Stimulated activated CD4-positive, alpha-beta T cell treated with anti-CD3 and anti-CD28 coated beads, Interleukin-4, amount 100 ng/mL, for 1 hour (primary cell): ENCODE measurements at regions not wholly inside any gene's neighbourhood (a gene's known extent, or its start where the extent isn't known, plus 50 kb on each side); places are given as distances from the start of the nearest gene placed in this dataset.
"Not testable (repeated sequence)": the region's sequence is repeated elsewhere in the genome, so short reads cannot be mapped to it uniquely, and the experiment has no call there.

ENCODE experiments used
- DNase-seq: peaks from one replicate; pipeline ENCODE4 v3.0.0-alpha.2; 2020

DNA sequence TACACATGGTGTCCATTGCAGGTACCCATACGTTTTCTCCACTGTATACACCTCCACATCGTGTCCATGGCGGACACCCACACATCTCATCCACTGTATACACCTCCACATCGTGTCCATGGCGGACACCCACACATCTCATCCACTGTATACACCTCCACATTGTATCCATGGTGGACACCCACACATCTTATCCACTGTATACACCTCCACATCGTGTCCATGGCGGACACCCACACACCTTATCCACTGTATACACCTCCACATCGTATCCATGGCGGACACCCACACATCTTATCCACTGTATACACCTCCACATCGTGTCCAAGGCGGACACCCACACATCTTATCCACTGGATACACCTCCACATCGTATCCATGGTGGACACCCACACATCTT is 50.4 kb upstream of the TTC34 start:
- not testable (repeated sequence) for DNase-seq

DNA sequence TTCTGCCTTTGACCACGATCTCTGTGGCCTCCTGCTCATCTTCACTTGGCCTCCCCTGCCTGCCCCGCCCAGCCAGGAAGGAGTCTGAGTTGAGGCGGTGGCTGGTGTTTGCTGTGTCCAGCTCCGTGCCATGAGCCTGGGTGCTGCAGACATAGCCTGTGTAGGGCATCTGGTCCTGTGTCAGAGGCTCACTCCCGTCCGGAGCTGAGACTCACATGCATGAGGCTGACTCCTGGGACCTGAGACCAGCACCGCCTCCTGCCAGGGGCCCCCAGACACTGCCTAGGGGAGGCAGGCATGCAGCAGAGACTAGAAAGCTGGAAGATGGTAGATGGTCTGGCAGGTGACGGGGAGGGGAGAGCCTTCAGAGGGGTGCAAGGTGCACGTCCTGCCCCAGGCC is 52.2 kb upstream of the TTC34 start:
- no peak for DNase-seq

DNA sequence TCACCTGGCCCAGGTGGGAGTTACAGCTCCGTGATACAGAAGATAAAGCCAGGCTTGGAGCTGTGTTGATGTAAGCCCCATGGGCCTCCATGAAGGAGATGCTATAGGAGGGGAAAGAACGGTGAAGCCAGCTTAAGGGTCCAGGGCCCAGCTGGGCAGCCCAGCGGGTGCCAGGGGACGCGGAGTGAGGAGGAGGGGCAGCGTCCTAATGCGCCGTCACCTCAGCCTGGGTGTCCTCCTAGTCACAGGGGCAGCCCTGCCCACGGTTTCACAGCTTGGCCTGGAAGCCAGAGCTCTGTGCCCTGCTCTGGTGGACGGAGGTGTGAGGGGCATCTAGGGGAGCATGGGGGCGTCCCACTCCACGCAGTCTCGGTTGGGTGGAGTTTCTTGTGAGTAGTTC is 52.7 kb upstream of the TTC34 start:
- no peak for DNase-seq

DNA sequence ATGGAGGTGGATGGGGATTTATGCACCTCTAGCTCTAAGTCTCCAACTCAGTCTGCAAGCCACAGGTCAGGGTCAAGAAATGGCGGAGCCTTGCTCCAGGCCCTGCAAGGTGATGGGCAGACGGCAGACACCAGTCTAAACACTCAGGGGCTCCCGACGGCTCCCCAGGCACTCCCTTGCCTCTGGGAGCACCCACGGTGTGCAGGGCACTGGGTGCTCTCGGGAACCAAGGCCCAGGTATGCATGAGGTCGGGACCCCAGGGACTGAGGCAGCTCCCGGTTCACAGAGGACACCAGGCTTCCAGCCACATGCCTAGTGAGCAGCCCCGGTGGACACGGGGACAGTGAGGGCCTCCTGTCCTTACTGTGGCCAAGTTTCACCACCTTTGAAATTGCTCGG is 53.1 kb upstream of the TTC34 start:
- DNase-seq = no peak

DNA sequence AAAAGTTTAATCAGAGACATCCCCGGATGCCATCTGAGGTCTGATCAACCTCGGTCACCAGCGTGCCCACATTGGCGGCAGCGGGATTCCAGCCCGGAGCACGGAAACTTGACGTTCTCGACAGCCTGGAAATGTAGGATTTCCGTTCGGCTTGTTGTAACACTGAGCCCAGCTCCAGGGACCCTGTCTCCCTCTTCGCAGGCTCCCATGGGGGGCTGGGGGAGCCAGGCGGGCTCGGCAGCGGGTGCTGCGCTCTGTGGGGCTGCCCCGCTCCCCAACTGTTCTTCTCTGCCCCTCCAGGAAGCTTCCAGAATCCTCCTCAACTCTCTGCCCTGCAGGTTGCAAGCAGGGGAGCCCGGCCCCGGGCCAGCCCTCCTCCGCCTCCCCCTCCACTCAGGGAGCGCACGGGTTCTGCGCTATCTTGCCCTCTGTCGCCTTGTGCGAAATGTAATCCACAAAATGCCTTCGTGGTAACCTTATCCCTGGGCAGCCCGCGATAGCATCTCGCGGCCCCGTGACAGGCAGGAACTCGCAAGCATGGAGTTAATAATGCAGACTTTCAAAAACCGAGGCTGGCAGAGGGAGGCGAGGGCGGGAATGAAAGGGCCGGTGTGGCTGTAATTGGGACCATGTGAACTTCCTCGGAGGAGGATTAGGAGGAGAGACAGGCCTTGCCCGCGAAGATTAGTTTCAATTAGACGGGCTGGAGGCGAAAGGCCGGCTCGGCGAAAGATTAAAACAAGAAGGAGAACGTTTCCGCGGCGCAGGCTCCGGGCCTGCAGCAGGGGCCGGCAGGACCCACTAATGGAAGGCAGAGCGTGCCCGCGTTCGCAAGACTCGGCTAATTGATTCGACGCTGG is 53.9 kb upstream of the TTC34 start:
- DNase-seq = no peak

DNA sequence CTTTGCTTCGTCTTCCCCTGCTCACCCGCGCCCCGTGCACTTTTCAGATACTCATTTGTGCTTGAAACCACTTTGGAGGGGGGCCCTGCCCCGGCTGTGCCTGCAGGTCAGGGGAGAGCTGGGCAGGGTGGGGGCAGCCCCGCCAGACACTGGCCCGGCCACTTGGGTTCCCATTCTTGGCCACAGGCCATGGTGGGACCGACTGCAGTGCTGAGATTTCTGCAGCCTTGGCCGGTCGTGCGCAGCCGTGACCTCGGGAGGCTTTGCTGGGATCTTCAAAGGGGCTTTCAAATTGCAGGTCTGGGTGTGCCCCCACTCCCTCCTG is 54.5 kb upstream of the TTC34 start:
- DNase-seq = no peak

DNA sequence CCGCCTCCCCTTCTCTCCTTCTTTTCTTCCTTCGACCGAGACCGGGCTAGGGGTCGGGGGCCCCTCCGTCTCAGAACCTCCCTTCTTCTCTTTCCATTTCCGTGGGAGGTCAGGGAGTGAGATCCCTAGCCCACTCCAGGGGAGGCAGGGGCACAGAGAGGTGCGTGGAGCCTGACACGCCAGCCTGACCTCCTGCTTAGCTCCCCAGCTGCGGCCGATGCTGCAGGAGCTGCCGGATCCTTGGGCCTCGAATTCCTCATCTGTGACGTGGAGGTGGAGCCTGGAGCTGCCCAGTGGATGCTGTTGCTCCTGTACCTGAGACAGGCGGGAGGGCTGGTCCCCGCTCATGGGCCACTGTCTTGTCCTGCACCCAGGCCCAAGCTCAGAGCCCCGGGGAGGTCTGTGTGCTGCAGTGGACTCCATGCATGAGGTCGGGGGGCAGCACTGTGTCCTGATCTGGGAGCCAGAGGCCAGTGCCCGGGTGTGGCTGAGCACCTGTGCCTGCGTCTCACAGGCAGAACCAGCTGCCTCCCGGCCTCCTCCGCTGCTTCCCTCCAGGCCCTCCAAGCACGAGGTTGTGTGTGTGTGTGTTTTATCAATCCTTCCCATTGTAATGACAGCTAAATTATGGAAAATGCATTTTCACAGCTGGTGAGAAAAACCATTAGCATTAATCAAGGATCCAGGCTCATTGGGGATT is 55.3 kb upstream of the TTC34 start:
- no peak for DNase-seq

DNA sequence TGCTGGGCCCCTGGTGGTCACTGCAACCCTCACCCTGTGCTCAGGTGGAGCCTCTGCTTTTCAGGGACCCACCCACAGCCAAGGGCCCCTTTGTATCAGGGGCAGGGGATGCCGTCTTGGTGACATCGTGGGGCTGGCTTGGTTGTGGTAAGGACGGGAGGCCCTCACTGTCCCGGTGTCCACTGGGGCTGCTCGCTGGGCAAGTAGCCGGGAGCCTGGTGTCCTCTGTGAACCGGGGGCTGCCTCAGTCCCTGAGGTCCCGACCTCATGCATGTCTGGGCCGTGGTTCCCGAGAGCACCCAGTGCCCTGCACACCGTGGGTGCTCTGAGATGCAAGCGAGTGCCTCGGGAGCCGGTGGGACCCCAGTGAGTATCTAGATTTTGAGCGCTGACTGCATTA is 56.0 kb upstream of the TTC34 start:
- DNase-seq = no peak

DNA sequence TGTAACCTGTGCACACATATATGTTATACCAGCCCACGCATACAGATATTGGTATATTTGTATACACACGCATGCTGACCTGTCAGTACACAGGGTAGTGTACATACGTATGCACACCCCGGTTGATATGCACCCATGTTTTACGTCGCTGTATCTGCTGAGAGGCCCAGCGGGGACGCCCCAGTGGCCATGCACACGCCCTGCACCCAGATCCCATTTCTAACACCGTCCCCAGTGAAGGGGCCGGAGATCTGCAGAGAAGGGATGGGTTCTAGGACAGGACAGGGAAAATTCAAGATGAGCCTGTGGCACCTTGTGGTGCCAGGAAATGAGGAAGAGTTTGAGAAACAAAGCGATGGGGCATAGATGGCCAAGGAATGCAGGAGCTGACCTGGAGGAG is 57.2 kb upstream of the TTC34 start:
- DNase-seq = no peak

DNA sequence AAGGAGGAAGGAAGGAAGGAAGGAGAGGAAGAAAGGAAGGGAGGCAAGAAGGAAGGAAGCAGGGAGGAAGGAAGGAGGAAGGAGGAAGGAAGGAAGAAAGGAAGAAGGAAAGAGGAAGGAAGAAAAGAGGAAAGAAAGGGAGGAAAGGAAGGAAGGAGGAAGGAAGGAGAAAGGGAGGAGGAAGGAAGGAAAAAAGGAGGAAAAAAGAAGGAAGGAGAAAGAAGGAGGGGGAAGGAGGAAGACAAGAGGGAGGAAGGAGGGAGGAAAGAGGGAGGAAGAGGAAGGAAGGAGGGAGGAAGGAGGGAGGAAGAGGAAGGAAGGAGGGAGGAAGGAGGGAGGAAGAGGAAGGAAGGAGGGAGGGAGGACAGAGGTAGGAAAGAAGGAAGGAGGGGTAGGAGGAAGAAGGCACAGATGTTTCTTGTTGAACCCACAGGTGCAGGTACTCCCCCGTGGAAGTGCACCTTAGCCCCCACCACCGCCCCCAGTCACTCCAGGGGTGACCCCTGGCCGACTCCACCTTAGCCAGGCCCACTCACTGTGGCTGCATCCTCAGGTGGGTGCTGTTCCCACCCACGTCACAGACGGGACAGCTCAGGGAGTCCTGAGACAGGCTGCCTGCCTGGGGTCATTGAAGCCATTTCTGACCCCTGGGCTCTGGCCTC is 57.9 kb upstream of the TTC34 start:
- DNase-seq = no peak

DNA sequence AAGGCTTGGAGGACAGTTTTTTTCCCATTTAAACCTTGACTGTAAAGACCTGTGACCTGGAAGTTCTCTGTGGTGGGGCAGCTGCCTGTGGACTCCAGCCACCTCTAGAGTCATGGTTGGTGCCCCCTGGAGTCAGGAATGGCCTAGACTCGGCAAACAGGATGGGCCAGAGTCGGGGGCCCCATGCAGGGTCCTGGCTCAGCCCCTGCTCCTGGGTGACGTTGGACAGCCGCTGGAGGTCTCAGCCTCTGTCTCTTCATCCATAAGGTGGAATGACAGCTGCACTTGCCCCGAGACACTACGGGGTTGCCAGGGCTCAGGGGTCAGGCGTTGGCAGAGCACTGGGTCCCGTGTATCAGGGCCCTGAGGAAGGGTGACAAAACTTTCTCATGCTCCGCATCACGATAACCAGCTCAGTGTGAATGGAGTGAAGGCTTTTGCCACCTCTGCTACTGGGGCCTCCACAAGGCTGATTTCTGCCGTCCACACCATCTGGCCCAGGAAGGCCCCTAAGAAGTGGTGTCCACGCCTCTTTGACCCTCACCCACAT is 58.5 kb upstream of the TTC34 start:
- no peak for DNase-seq

DNA sequence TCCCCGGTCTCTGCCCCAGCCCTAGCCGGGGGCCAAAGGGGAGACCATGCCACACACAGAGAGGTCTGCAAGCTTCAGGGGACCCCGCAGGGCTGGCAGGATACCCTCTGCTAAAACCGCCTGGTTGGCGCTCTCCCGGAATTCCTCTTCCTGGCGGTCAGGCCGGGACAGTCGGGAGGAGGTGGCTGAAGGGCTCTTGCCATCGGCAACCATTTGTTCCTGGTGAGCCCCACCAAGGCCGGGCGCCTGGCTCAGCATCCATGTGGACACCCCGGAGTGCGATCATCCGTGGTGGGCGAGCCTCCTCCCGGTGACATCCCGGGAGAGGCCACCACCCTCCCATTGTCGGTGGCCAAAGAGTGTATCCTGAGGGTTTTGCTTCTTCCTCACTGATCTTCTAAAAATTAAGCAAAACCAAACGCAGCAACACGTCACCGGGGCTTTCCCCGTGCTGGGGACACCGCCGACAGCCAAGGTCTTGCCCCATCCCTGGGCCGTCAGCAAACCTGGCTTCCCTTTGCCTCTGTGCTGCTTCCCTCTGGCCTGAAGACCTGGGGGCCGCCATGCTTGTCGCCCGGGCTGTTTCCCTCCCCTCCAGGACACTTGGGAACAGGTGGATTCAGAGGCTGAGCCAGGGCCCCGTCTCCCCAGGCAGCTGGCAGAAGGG is 59.1 kb upstream of the TTC34 start:
- DNase-seq = no peak

DNA sequence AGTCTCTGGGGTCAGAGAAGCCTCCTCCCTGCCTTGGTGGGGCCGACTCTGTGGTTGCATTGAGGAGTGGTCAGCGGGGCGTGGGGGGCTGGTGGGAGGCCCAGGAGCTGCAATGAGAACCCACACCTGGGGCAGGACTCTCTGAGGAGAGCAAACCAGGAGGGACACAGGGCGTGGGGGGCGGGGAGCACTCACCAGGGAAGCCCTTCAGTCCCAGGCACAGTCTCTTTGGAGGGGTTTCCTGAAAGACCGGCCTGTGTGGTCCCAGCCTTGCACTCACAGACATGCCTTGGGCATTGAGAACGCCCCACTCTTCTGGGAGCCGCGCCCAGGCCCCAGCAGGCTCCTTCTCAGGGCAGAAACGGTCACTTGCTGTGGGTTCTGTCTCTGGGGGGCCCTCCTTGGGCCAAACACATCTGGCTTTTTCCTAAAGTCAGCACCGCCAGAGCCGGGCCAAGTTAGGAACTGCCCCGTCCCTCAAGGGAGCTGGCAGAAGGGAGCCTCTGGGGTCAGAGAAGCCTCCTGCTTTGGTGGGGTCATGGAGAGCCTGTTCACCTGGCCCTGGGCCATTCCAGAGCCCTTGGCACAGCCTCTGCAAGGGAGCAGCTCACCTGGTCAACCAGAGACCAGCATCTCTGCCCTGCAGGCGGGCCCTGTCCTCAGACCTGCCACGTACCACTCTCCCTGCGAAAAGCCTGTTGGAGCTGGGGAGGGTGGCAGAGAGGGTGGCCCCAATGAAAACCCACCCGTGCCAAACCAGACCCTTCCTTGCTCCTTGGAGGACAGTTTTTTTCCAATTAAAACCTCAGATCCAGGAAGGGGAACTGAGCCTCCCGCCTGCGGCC is 59.9 kb upstream of the TTC34 start:
- no peak for DNase-seq

DNA sequence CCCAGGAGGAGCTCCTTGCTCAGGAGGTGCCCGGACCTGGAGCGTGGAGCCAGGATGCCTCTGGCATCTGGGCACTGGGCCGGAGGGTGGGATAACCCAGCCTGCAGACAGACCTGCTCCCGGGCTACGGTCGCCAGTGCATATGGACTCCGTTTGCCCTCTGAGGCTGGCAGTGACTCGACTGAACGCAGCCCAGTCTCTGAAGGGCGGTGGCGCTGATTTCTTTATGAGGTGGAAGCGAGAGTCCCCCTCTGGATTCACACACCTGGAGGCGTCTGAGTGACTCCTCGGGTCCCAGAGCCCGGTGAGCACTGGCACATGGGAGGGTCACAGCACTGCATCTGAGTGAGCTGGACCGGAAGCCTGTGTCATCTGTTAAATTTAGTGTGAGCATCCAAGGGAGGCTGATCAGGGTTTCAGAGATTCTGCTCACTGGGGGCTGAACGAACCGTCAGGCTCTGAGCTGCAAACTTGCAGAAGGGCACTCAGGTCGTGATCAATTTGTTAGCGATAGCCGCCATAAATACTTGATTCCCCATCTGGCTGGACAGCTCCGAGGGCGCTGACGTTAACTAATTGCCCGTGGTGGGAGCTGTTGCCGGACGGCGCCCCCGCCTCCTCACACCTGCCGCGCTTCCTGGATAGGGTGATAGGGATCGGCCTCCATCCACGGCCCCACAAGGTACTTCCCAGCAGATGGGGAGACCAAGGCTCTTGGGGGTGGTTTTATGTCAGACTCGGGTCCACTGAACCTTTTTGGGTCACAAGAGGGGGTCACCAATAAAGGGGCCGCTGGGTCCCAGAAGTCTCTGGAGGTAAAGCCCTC is 60.7 kb upstream of the TTC34 start:
- DNase-seq = no peak

DNA sequence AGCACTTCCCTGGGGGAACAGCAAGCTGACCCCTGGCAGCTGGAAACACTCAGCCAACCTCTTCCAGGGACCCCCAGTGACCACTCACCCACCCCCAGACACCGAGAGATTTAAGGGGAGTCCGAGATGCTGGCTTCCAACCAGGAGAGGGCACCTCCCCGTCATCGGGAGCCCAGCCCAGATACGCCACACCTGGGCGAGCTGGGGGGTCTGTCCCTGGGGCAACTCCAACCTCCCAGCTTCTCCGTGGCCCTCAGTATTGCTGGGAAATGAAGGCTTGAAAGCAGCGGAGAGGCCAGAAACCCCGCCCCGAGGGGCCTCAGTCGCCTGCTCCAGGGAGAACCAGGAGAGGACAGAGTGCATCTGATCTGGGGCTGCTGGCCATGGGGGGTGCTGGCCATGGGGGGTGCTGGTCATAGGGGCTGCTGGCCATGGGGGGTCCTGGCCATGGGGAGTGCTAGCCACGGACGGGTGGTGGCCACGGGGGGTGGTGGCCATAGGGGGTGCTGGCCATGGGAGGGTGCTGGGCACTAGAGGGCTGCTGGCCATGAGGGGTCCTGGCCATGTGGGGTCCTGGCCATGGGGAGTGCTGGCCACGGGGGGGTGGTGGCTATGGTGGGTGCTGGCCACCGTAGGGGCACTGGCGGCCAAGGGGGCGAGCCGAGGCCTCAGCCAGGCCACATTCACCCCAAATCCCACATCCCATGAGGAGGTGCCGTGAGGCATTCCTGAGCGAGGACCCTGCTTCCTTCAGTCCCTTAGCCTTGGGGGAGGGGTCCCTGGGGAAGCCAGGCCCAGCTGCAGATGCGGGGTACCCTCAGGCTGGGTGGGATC is 61.5 kb upstream of the TTC34 start:
- DNase-seq = no peak

DNA sequence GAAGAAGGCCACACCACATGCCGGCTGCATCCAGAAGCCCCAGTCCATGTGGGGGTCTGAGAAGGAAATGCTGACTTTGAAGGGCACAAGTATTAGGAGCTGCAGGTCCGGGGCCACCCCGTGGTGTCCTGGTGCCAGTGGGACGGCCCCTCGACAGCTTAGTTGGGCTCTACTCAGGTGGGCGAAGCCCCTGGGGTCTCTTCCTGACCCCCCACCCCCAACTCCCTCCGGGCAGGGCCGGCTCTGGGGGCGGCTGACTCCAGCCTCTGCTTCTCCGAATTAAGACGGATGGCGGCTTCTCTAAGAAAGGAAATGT is 62.1 kb upstream of the TTC34 start:
- no peak for DNase-seq

DNA sequence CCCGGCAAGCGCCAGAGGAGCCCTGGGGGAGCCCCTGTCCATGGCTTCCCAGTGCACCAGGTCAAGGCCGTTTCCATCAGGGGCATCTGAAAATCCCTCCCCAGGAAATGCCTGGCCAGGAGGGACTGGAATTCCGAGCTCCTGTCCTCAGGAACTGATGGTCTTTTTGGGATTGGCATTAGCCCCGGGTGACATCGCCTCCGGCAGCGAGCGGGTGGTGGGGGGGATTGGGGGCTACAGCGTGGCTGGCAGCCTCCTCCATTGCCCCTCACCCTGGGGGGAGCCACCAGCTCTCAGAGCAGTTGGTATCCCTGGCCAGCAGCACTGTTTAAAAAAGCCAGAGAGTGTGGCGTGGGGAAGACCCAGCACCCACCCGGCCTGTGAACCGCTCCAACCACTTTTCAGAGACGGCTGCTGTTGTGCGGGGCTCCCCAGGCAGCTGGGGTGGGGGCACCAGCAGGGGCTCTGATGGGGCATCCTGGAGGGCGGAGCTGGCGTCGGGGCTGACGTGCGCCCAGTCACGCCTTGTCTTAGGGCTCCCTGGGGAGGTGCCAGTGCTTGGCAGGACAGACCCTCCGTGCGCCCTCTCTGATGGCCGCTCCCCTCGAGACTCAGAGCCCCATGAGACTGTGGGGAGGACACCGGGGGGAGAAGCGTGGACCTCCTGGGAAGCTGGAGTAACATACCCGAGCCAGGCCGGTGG is 62.9 kb upstream of the TTC34 start:
- DNase-seq = no peak

DNA sequence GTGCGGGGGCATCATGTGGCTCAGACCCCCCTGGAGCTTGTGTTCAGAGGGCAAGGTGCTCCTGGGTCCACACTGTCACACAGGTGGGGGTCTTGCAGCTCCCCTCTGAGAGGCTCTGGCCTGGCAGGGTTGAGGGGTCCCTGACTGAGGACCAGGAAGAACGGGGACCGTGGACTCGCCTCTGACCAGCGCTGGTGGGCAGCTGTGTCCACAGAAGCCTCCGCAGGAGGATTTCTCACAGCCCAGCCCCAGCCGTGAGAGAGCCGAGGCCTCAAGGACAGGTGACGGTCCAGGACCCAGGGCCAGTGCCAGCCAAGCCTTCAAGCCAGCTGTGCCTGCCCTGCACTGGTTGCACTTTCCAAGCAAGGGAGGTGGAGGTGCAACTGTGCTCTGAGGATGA is 63.5 kb upstream of the TTC34 start:
- DNase-seq = no peak

DNA sequence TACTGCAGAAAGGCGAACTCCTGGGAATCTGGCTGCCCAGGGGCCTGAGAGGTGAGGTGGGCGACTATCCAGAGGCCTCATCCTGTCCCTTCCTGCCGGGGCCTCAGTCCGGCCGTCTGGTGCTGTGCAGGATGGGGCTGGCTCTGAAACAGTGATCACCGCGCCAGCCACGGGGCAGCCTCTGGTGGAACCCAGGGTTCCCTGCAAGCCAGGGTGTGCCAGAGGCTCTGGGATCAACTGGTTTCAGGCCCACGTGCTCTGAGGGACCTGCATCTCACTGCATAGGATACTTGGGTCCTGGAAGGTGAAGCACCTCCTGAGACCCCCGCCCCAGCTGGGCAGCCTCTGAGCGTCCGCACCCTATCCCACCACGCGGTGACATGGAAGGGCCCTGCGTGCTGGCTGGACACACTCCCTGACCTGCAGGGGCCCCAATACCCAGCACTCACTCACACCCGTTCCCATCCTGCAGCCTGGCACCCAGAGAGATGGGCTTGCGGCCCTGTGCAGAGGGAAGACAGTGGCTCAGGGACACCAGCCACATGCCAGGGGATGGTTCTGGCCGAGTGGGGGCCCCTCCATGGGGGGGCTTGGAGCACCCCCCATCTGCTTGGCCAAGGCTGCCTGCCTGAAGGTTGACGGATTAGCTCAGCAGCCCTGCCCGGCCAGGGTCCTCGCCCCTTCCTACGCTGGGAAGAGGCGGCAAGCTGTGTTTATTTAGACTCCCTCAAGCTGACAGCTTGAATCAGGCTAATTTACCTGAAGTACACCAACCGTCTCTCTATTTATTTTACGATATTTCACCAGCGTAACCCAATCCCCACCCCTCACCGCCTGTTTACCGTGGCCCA is 64.3 kb upstream of the TTC34 start:
- no peak for DNase-seq
